ENCODE measurements at regions not wholly inside any gene's neighbourhood (a gene's known extent, or its start where the extent isn't known, plus 50 kb on each side); places are given as distances from the start of the nearest gene placed in this dataset.

DNA sequence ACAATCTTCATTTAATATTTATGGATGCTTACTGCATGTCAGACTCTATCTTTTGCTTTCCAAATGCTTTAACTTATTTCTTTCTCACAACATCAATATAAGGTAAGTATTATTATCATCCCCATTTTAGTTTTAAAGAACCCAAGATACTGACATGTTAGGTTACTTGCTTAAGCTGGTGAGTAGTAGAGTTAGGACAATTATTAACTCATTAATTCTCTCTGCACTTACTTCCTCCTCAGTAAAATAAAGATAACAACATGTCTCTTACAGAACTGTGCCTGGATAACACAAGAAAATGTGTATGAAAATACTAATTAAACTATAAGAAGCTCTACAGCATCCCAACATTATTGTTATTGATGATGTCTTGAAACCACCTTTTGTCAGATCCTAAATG lies 359.1 kb upstream of the CHST9 start:
- Histone ChIP-seq H3K4me3 (no peak overlapping the region), H3K9me3 (no peaks in the 10 kb centered on the region), H3K4me1 (no peaks in the 10 kb centered on the region), H3K27me3 (no peaks in the 10 kb centered on the region), H3K27ac (no peak overlapping the region), H3K36me3 (no peaks in the 10 kb centered on the region)
- ATAC-seq, result no peak
- DNase-seq, result no peak
- TF ChIP-seq, protein P1, sequence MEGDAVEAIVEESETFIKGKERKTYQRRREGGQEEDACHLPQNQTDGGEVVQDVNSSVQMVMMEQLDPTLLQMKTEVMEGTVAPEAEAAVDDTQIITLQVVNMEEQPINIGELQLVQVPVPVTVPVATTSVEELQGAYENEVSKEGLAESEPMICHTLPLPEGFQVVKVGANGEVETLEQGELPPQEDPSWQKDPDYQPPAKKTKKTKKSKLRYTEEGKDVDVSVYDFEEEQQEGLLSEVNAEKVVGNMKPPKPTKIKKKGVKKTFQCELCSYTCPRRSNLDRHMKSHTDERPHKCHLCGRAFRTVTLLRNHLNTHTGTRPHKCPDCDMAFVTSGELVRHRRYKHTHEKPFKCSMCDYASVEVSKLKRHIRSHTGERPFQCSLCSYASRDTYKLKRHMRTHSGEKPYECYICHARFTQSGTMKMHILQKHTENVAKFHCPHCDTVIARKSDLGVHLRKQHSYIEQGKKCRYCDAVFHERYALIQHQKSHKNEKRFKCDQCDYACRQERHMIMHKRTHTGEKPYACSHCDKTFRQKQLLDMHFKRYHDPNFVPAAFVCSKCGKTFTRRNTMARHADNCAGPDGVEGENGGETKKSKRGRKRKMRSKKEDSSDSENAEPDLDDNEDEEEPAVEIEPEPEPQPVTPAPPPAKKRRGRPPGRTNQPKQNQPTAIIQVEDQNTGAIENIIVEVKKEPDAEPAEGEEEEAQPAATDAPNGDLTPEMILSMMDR (IDR thresholded peaks at IDR 0.05), result no peak
- intact Hi-C loops (cut with DNase I), result no loop called here

DNA sequence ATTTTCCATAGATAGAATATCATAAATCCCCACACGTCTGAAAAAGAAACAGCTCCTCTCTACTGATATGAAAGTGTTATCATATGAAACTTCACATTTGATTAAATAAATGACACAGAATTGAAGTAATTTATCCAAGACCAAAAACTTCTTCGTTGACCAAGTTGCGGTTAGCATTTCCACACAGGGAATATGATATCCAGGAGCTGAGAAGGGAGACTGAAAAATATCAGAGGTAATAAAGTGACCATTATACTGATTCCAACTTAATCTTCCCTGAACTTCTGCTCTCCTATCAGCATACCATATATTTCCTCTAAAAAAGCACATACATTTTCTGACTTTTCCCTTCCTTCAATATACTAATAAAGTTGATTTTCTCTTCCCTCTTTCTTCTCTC lies 356.2 kb upstream of the CHST9 start:
- TF ChIP-seq, protein P1 (IDR thresholded peaks at IDR 0.05), result no peak
- intact Hi-C loops (cut with DNase I), result no loop called here
- H3K4me3 ChIP-seq, result no peak overlapping the region
- no peak for DNase-seq
- H3K27ac ChIP-seq, result no peak overlapping the region
- no peak for ATAC-seq
- H3K27me3 ChIP-seq, result no peaks in the 10 kb centered on the region
- H3K9me3 ChIP-seq, result no peaks in the 10 kb centered on the region
- no peaks in the 10 kb centered on the region for H3K36me3 ChIP-seq
- no peaks in the 10 kb centered on the region for H3K4me1 ChIP-seq

DNA sequence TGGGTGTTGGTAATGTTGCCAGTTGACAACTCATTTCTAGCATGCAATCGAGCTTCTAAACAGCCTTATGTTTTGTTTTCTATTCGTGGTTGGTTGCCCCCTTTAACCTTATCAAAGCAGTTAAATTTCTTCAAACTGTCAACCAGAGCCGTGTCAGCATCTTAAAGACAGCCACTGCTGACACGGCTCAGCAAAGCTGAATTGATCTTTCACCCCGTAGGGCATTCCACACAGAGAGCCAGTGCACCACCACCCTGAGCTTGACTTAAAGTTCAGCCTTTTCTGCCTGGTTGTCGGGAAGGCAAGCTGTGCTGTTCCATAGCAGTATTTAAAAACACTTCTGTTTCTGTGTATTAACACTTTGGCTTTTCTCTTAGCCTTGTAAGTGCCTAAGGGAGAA lies 355.0 kb upstream of the CHST9 start:
- DNase-seq (no peak), ATAC-seq (no peak)
- intact Hi-C loops (cut with DNase I), result no loop called here
- H3K27me3 ChIP-seq, result no peaks in the 10 kb centered on the region
- no peaks in the 10 kb centered on the region for H3K9me3 ChIP-seq
- TF ChIP-seq, protein P1 (IDR thresholded peaks at IDR 0.05), result no peak
- no peak overlapping the region for H3K4me3 ChIP-seq
- H3K36me3 ChIP-seq, result no peaks in the 10 kb centered on the region
- no peaks in the 10 kb centered on the region for H3K4me1 ChIP-seq
- H3K27ac ChIP-seq, result no peak overlapping the region

DNA sequence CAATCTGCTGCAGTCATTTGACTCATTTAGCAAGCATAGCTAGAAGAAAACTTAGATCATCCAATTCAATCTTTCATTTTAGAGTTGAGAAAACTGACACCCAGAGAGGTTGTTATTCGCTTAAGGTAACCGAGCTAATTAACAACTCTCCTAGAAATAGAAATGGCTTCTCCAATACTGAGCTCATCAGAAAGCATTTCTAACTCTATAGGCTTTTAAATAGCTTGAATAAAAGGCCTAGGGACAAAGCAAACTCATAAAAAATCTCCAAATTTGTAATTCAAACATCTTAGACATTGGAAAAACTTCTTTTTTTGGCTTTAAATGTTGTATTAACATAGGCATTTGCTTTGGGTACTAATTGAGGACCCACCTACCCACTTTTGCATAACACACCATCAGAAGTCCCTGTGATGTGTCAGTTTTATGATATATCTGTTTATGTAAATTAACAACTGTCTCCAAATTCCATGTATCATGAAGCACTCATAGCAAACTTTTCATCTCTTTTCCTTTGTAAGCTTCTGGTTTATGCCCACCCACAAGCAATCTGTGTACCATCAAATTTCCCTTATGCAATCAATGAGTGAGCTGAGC lies 343.9 kb upstream of the CHST9 start:
- ATAC-seq, result no peak
- Histone ChIP-seq H3K4me1 (no peaks in the 10 kb centered on the region), H3K4me3 (no peak overlapping the region), H3K36me3 (no peaks in the 10 kb centered on the region), H3K27me3 (no peaks in the 10 kb centered on the region), H3K27ac (no peak overlapping the region), H3K9me3 (peaks cover 0 to 10% of the 10 kb centered on the region in 2 donors)
- intact Hi-C loops (cut with DNase I), result no loop called here
- DNase-seq, result no peak
- TF ChIP-seq, protein P1 (IDR thresholded peaks at IDR 0.05), result no peak

DNA sequence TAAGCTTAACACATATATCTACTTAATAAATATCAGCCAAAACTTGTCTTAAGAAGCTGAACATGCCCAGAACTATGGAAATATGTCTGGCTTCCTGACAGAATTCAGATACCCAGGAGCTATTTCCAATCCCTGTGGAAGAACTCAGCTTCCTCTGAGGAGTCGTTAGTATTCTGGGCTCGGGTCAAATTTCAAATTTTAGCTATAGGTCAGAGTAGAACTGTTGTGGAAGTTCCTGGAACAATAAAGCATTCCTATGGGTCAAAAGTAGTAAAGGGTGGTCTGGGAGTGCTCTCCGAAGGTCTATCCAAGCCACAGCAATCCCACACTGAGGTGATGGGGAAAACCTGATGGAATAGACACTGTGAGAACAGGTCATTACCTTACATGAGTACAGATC lies 342.7 kb upstream of the CHST9 start:
- H3K27ac ChIP-seq, result no peak overlapping the region
- no peaks in the 10 kb centered on the region for H3K4me1 ChIP-seq
- no peaks in the 10 kb centered on the region for H3K36me3 ChIP-seq
- peaks cover 0 to 10% of the 10 kb centered on the region in 2 donors for H3K9me3 ChIP-seq
- intact Hi-C loops (cut with DNase I), result no loop called here
- H3K27me3 ChIP-seq, result no peaks in the 10 kb centered on the region
- ATAC-seq, result no peak
- TF ChIP-seq, protein P1 (IDR thresholded peaks at IDR 0.05), result no peak
- DNase-seq, result no peak
- H3K4me3 ChIP-seq, result no peak overlapping the region

Measured in left lung (tissue), 4 donors.